Upper lobe of left lung (tissue), 6 donors: ENCODE measurements at regions not wholly inside any gene's neighbourhood (a gene's known extent, or its start where the extent isn't known, plus 50 kb on each side); places are given as distances from the start of the nearest gene placed in this dataset.

ENCODE experiments used
- ATAC-seq, 2 donors: fragments of 200-7000 bp; cut with Tn5 transposase; one replicate each; pipeline ENCODE4 v1.9.1; 2022; ENCODE audit warnings: mild to moderate bottlenecking in 2 of 2, moderate library complexity in 2 of 2; ENCODE audit not compliant: low FRiP score in 2 of 2
- DNase-seq, 2 donors: peaks; one replicate each; pipeline ENCODE4 v3.0.0-alpha.2; 2019 to 2020
- H3K27ac ChIP-seq, 4 donors: fragments of 200-600 bp; sonication (generic); one replicate each; pipeline ENCODE4 v1.5.1; 2016 to 2019
- H3K27me3 ChIP-seq, 4 donors: fragments of 200-600 bp; sonication (generic); one replicate each; pipeline ENCODE4 v1.5.1; 2017 to 2019
- H3K36me3 ChIP-seq, 4 donors: fragments of 200-600 bp; sonication (generic); one replicate each; pipeline ENCODE4 v1.5.1; 2016 to 2019
- H3K4me1 ChIP-seq, 4 donors: fragments of 200-600 bp; sonication (generic); one replicate each; pipeline ENCODE4 v1.5.1; 2018 to 2019
- H3K4me3 ChIP-seq, 4 donors: fragments of 200-600 bp; sonication (generic); one replicate each; pipeline ENCODE4 v1.5.1; 2017 to 2019; ENCODE audit warnings: mild to moderate bottlenecking in 2 of 4, moderate library complexity in 1 of 4
- H3K9me3 ChIP-seq, 4 donors: fragments of 200-600 bp; sonication (generic); one replicate each; pipeline ENCODE4 v1.5.1; 2018 to 2019
- CTCF ChIP-seq, 6 experiments: fragments of 450-650 bp in 4 of 6; fragments of 200-600 bp in 2 of 6; sonication (generic) in 2 of 6; IDR thresholded peaks; one replicate each; pipeline ENCODE4 v1.5.1; 2016 to 2019; ENCODE audit warnings: antibody characterized with exemption in 6 of 6
- EP300 ChIP-seq, 4 donors: sonication (generic); formaldehyde crosslinking; IDR thresholded peaks; one replicate each; pipeline ENCODE4 v1.5.1; 2017; ENCODE audit warnings: antibody characterized with exemption in 4 of 4, control low read depth in 2 of 4
- POLR2A ChIP-seq, 4 donors: fragments of 450-650 bp; IDR thresholded peaks; one replicate each; pipeline ENCODE4 v1.5.1; 2016 to 2017; ENCODE audit warnings: antibody characterized with exemption in 4 of 4, mild to moderate bottlenecking in 2 of 4
- POLR2AphosphoS5 ChIP-seq, 2 donors: sonication (generic); formaldehyde crosslinking; IDR thresholded peaks; one replicate each; pipeline ENCODE4 v1.5.1; 2017; ENCODE audit warnings: antibody characterized with exemption in 2 of 2
- WGBS, 2 donors: methylation state at CpG; one replicate each; pipeline ENCODE4 v1.1.5; 2017 to 2018; 5-methylcytosine and 5-hydroxymethylcytosine counted together
- donor health status: DM: no; HTN: no; CAD: no; lungs with moderate emphysema.
- donor health status: DM: no; HTN: yes; CAD: no; lungs with severe emphysema.

- DNase-seq (no peak), ATAC-seq (no peak)
- Histone ChIP-seq H3K4me3 (no peak overlapping the region), H3K4me1 (no peaks in the 10 kb centered on the region), H3K9me3 (no peaks in the 10 kb centered on the region), H3K27me3 (no peaks in the 10 kb centered on the region), H3K27ac (no peak overlapping the region), H3K36me3 (no peaks in the 10 kb centered on the region)
- TF ChIP-seq POLR2AphosphoS5 (IDR thresholded peaks at IDR 0.05) = no peak
- no peak for TF ChIP-seq CTCF (IDR thresholded peaks at IDR 0.05)
- no peak for TF ChIP-seq POLR2A (IDR thresholded peaks at IDR 0.05)
- TF ChIP-seq EP300 (IDR thresholded peaks at IDR 0.05) = no peak
- 92% methylated on average over 5 of the region's 5 CpGs for WGBS, 2 donors
Measured at GRCh38 chr11:122313581-122313980, 197.6 kb upstream of the BLID start.

GRCh38 chr11:122311216-122311755 lies 195.3 kb upstream of the BLID start:
- Histone ChIP-seq H3K4me3 (no peak overlapping the region), H3K9me3 (no peaks in the 10 kb centered on the region), H3K4me1 (no peaks in the 10 kb centered on the region), H3K36me3 (no peaks in the 10 kb centered on the region), H3K27ac (no peak overlapping the region), H3K27me3 (no peaks in the 10 kb centered on the region)
- no peak for ATAC-seq
- no peak for DNase-seq
- TF ChIP-seq POLR2A (IDR thresholded peaks at IDR 0.05) (no peak), CTCF (IDR thresholded peaks at IDR 0.05) (no peak), EP300 (IDR thresholded peaks at IDR 0.05) (no peak), POLR2AphosphoS5 (IDR thresholded peaks at IDR 0.05) (no peak)
- 89% methylated on average over 5 of the region's 5 CpGs for WGBS, 2 donors

DNA sequence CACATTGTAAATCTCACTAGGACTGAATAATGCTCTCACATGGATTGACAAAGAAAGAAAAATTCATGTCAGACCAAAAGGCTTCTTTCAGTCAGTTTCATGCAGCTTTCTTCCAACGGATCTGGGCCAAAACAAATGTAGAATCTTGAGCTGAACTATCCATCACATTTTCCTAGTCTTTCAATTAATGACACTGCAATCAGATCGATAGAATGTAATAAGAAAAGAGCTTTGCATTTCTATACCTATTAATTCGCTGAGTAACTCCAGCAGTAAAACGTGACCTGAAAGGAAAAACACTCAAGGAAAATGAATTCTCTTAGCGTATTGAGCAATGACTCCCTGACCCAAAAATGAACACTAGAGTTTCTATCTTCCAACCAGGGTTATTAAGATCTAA lies 194.8 kb upstream of the BLID start:
- H3K27me3 ChIP-seq = no peaks in the 10 kb centered on the region
- ATAC-seq (no peak), DNase-seq (no peak)
- WGBS, 2 donors = 69 to 70% methylated on average over 5 of the region's 5 CpGs
- TF ChIP-seq POLR2AphosphoS5 (IDR thresholded peaks at IDR 0.05) (no peak), POLR2A (IDR thresholded peaks at IDR 0.05) (no peak), EP300 (IDR thresholded peaks at IDR 0.05) (no peak), CTCF (IDR thresholded peaks at IDR 0.05) (no peak)
- no peaks in the 10 kb centered on the region for H3K36me3 ChIP-seq
- H3K27ac ChIP-seq = no peak overlapping the region
- no peaks in the 10 kb centered on the region for H3K9me3 ChIP-seq
- H3K4me1 ChIP-seq = no peaks in the 10 kb centered on the region
- no peak overlapping the region for H3K4me3 ChIP-seq

GRCh38 chr11:122309262-122309925 lies 193.4 kb upstream of the BLID start:
- H3K36me3 ChIP-seq = no peaks in the 10 kb centered on the region
- no peaks in the 10 kb centered on the region for H3K9me3 ChIP-seq
- H3K27me3 ChIP-seq = no peaks in the 10 kb centered on the region
- WGBS, 2 donors = 68 to 73% methylated on average over 17 of the region's 17 CpGs
- ATAC-seq (no peak), DNase-seq (no peak)
- no peak for TF ChIP-seq EP300 (IDR thresholded peaks at IDR 0.05)
- no peak for TF ChIP-seq CTCF (IDR thresholded peaks at IDR 0.05)
- TF ChIP-seq POLR2AphosphoS5 (IDR thresholded peaks at IDR 0.05) = no peak
- no peak for TF ChIP-seq POLR2A (IDR thresholded peaks at IDR 0.05)
- no peaks in the 10 kb centered on the region for H3K4me1 ChIP-seq
- H3K27ac ChIP-seq = no peak overlapping the region
- H3K4me3 ChIP-seq = no peak overlapping the region

DNA sequence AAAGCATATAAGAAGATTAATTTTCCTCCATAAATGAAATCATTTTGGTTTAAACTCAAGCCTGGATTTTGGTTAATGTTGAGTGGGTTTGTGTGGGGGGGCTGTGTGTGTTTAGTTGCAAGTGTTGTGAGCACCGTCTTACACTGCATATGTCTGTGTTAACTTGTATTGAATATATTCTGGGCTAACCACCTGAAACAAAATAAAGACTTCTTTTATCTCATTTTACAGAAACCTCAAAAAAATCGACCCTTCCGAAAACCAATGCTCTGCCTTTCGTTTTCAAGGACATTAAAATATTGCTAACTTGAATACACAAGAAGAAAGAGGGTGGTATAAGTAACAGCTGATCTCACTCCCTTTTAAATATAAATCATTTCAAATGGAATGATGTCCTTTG lies 192.2 kb upstream of the BLID start:
- Histone ChIP-seq H3K9me3 (no peaks in the 10 kb centered on the region), H3K4me3 (no peak overlapping the region), H3K27ac (no peak overlapping the region), H3K27me3 (no peaks in the 10 kb centered on the region), H3K36me3 (no peaks in the 10 kb centered on the region), H3K4me1 (no peaks in the 10 kb centered on the region)
- no peak for DNase-seq
- ATAC-seq = no peak
- WGBS, 2 donors = 82 to 93% methylated on average over 4 of the region's 4 CpGs
- TF ChIP-seq CTCF (IDR thresholded peaks at IDR 0.05) (no peak), POLR2A (IDR thresholded peaks at IDR 0.05) (no peak), EP300 (IDR thresholded peaks at IDR 0.05) (no peak), POLR2AphosphoS5 (IDR thresholded peaks at IDR 0.05) (no peak)
